ENCODE measurements at regions not wholly inside any gene's neighbourhood (a gene's known extent, or its start where the extent isn't known, plus 50 kb on each side); places are given as distances from the start of the nearest gene placed in this dataset.
"Not testable (repeated sequence)": the region's sequence is repeated elsewhere in the genome, so short reads cannot be mapped to it uniquely, and the experiment has no call there.

GRCh38 chr22:26769663-26770062, 112.3 kb downstream of the MIAT start:
- no peak for DNase-seq
- 48% methylated on average over 1 of the region's 1 CpG for WGBS
- Histone ChIP-seq H2AFZ (ENCODE audit: low read depth, low read length) (no peak overlapping the region), H2BK120ac (ENCODE audit: low read depth, low read length) (no peak overlapping the region), H3K9ac (ENCODE audit: low read length) (no peak overlapping the region), H3K27me3 (ENCODE audit: control insufficient read depth in 1 of 2, insufficient read depth in 1 of 2, low read length in 2 of 2) (no peaks in the 10 kb centered on the region), H3K36me3 (ENCODE audit: control insufficient read depth in 1 of 2, insufficient read depth in 2 of 2, low read depth in 1 of 2, low read length in 2 of 2) (peaks cover 0 to 3% of the 10 kb centered on the region in 2 experiments), H2BK12ac (ENCODE audit: low read length in 2 of 2) (peak overlapping the region; percentile 42 to 59), H3K4me3 (ENCODE audit: insufficient read depth in 1 of 2, low read depth in 1 of 2, low read length in 2 of 2) (no peak overlapping the region), H3K79me1 (replicated peaks; ENCODE audit: low read length, poor library complexity, severe bottlenecking) (no peaks in the 10 kb centered on the region), H2AK5ac (ENCODE audit: low read length, severe bottlenecking) (no peak overlapping the region), H3K4me1 (ENCODE audit: control insufficient read depth, insufficient read depth, low read depth, low read length) (no peaks in the 10 kb centered on the region), H3K9me3 (ENCODE audit: control insufficient read depth, low read length) (peaks cover 5% of the 10 kb centered on the region), H3K4ac (ENCODE audit: low read depth in 1 of 2, low read length in 2 of 2) (no peak overlapping the region), H3K4me2 (ENCODE audit: low read length, poor library complexity, severe bottlenecking) (no peak overlapping the region), H3K23ac (ENCODE audit: low read length in 2 of 2) (no peak overlapping the region), H3K27ac (ENCODE audit: low read length, poor library complexity, severe bottlenecking) (no peak overlapping the region), H4K91ac (ENCODE audit: low read length) (no peak overlapping the region), H3K14ac (ENCODE audit: low read length in 2 of 2) (peak overlapping the region in 1 of 2 experiments; percentile 38), H2BK5ac (ENCODE audit: low read depth, low read length, poor library complexity, severe bottlenecking) (no peak overlapping the region), H2BK15ac (ENCODE audit: low read depth, poor library complexity, severe bottlenecking) (no peak overlapping the region), H3K18ac (ENCODE audit: low read depth in 1 of 2, low read length in 2 of 2) (peak overlapping the region in 1 of 2 experiments; percentile 18), H4K8ac (ENCODE audit: low read length) (no peak overlapping the region)

- no peak overlapping the region for H2BK15ac ChIP-seq (ENCODE audit: low read depth, poor library complexity, severe bottlenecking)
- H3K4me1 ChIP-seq (ENCODE audit: control insufficient read depth, insufficient read depth, low read depth, low read length): no peaks in the 10 kb centered on the region
- no peak overlapping the region for H2BK5ac ChIP-seq (ENCODE audit: low read depth, low read length, poor library complexity, severe bottlenecking)
- no peak overlapping the region for H3K9ac ChIP-seq (ENCODE audit: low read length)
- no peak overlapping the region for H2AFZ ChIP-seq (ENCODE audit: low read depth, low read length)
- H3K27me3 ChIP-seq (ENCODE audit: control insufficient read depth in 1 of 2, insufficient read depth in 1 of 2, low read length in 2 of 2): no peaks in the 10 kb centered on the region
- no peaks in the 10 kb centered on the region for H3K79me1 ChIP-seq (replicated peaks; ENCODE audit: low read length, poor library complexity, severe bottlenecking)
- peak; percentile 83 for DNase-seq
- H4K91ac ChIP-seq (ENCODE audit: low read length): no peak overlapping the region
- no peak overlapping the region for H3K14ac ChIP-seq (ENCODE audit: low read length in 2 of 2)
- no peak overlapping the region for H2BK120ac ChIP-seq (ENCODE audit: low read depth, low read length)
- peaks cover 0 to 3% of the 10 kb centered on the region in 2 experiments for H3K36me3 ChIP-seq (ENCODE audit: control insufficient read depth in 1 of 2, insufficient read depth in 2 of 2, low read depth in 1 of 2, low read length in 2 of 2)
- no peak overlapping the region for H2BK12ac ChIP-seq (ENCODE audit: low read length in 2 of 2)
- H3K4ac ChIP-seq (ENCODE audit: low read depth in 1 of 2, low read length in 2 of 2): no peak overlapping the region
- peak overlapping the region; percentile 17 for H4K8ac ChIP-seq (ENCODE audit: low read length)
- peaks cover 6% of the 10 kb centered on the region for H3K9me3 ChIP-seq (ENCODE audit: control insufficient read depth, low read length)
- H2AK5ac ChIP-seq (ENCODE audit: low read length, severe bottlenecking): no peak overlapping the region
- no peak overlapping the region for H3K27ac ChIP-seq (ENCODE audit: low read length, poor library complexity, severe bottlenecking)
- H3K4me3 ChIP-seq (ENCODE audit: insufficient read depth in 1 of 2, low read depth in 1 of 2, low read length in 2 of 2): no peak overlapping the region
- H3K4me2 ChIP-seq (ENCODE audit: low read length, poor library complexity, severe bottlenecking): no peak overlapping the region
- 94% methylated on average over 1 of the region's 2 CpGs for WGBS
- no peak overlapping the region for H3K18ac ChIP-seq (ENCODE audit: low read depth in 1 of 2, low read length in 2 of 2)
- no peak overlapping the region for H3K23ac ChIP-seq (ENCODE audit: low read length in 2 of 2)
These were observed 113.2 kb downstream of the MIAT start for GRCh38 chr22:26770624-26771023.

- not testable (repeated sequence) for H2AFZ ChIP-seq (ENCODE audit: low read depth, low read length); H2BK15ac ChIP-seq (ENCODE audit: low read depth, poor library complexity, severe bottlenecking); H3K23ac ChIP-seq (ENCODE audit: low read length in 2 of 2); H3K4ac ChIP-seq (ENCODE audit: low read depth in 1 of 2, low read length in 2 of 2); H2BK5ac ChIP-seq (ENCODE audit: low read depth, low read length, poor library complexity, severe bottlenecking); H3K4me2 ChIP-seq (ENCODE audit: low read length, poor library complexity, severe bottlenecking); H3K9ac ChIP-seq (ENCODE audit: low read length); H3K9me3 ChIP-seq (ENCODE audit: control insufficient read depth, low read length); H3K27me3 ChIP-seq (ENCODE audit: control insufficient read depth in 1 of 2, insufficient read depth in 1 of 2, low read length in 2 of 2); H3K4me3 ChIP-seq (ENCODE audit: insufficient read depth in 1 of 2, low read depth in 1 of 2, low read length in 2 of 2); H3K79me1 ChIP-seq (replicated peaks; ENCODE audit: low read length, poor library complexity, severe bottlenecking); H2AK5ac ChIP-seq (ENCODE audit: low read length, severe bottlenecking); H3K18ac ChIP-seq (ENCODE audit: low read depth in 1 of 2, low read length in 2 of 2); H3K36me3 ChIP-seq (ENCODE audit: control insufficient read depth in 1 of 2, insufficient read depth in 2 of 2, low read depth in 1 of 2, low read length in 2 of 2); H3K27ac ChIP-seq (ENCODE audit: low read length, poor library complexity, severe bottlenecking); H4K91ac ChIP-seq (ENCODE audit: low read length); H3K4me1 ChIP-seq (ENCODE audit: control insufficient read depth, insufficient read depth, low read depth, low read length); H2BK120ac ChIP-seq (ENCODE audit: low read depth, low read length); H4K8ac ChIP-seq (ENCODE audit: low read length); H2BK12ac ChIP-seq (ENCODE audit: low read length in 2 of 2); H3K14ac ChIP-seq (ENCODE audit: low read length in 2 of 2); DNase-seq
- no CpG with 5 or more reads among the region's 28 CpGs for WGBS
These were observed 115.7 kb downstream of the MIAT start for GRCh38 chr22:26773054-26773453.

GRCh38 chr22:26775394-26775793, 118.0 kb downstream of the MIAT start:
- WGBS: 93% methylated on average over 2 of the region's 3 CpGs
- Histone ChIP-seq H2AK5ac (ENCODE audit: low read length, severe bottlenecking) (no peak overlapping the region), H3K9ac (ENCODE audit: low read length) (no peak overlapping the region), H3K27me3 (ENCODE audit: control insufficient read depth in 1 of 2, insufficient read depth in 1 of 2, low read length in 2 of 2) (no peaks in the 10 kb centered on the region), H3K4ac (ENCODE audit: low read depth in 1 of 2, low read length in 2 of 2) (no peak overlapping the region), H3K36me3 (ENCODE audit: control insufficient read depth in 1 of 2, insufficient read depth in 2 of 2, low read depth in 1 of 2, low read length in 2 of 2) (peaks cover 8 to 9% of the 10 kb centered on the region in 2 experiments), H3K9me3 (ENCODE audit: control insufficient read depth, low read length) (peaks cover 12% of the 10 kb centered on the region), H2BK120ac (ENCODE audit: low read depth, low read length) (no peak overlapping the region), H2AFZ (ENCODE audit: low read depth, low read length) (no peak overlapping the region), H2BK15ac (ENCODE audit: low read depth, poor library complexity, severe bottlenecking) (no peak overlapping the region), H3K4me1 (ENCODE audit: control insufficient read depth, insufficient read depth, low read depth, low read length) (no peaks in the 10 kb centered on the region), H3K23ac (ENCODE audit: low read length in 2 of 2) (no peak overlapping the region), H2BK12ac (ENCODE audit: low read length in 2 of 2) (no peak overlapping the region), H4K8ac (ENCODE audit: low read length) (no peak overlapping the region), H3K18ac (ENCODE audit: low read depth in 1 of 2, low read length in 2 of 2) (no peak overlapping the region), H3K4me3 (ENCODE audit: insufficient read depth in 1 of 2, low read depth in 1 of 2, low read length in 2 of 2) (no peak overlapping the region), H4K91ac (ENCODE audit: low read length) (no peak overlapping the region), H3K14ac (ENCODE audit: low read length in 2 of 2) (no peak overlapping the region), H3K79me1 (replicated peaks; ENCODE audit: low read length, poor library complexity, severe bottlenecking) (no peaks in the 10 kb centered on the region), H3K27ac (ENCODE audit: low read length, poor library complexity, severe bottlenecking) (no peak overlapping the region), H2BK5ac (ENCODE audit: low read depth, low read length, poor library complexity, severe bottlenecking) (no peak overlapping the region), H3K4me2 (ENCODE audit: low read length, poor library complexity, severe bottlenecking) (no peak overlapping the region)
- DNase-seq: no peak
